ENCODE measurements at regions not wholly inside any gene's neighbourhood (a gene's known extent, or its start where the extent isn't known, plus 50 kb on each side); places are given as distances from the start of the nearest gene placed in this dataset.

DNA sequence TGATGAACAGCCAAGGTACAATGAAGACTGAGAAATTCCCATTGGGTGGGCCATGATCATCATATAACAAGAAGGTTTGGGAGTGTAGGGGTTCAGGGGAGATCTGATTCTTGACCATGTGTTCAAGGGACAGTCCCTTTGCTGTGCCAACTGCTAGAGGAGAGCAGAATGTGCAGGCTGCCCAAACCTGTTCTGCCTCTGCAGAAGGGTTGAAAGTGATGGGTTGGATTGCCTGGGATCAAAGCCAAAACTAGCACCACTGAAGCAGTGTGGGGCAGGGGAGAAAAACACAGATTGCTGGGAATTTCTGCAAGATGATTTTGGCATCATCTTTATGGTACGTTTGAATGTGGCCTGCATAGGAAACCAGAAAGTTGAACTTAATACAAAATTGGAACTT, 303.9 kb downstream of the OTUD1 start:
- intact Hi-C loops (cut with micrococcal nuclease; ENCODE audit: unreplicated experiment): no loop called here
- ATAC-seq (no peak), DNase-seq (ENCODE audit: low read depth, low spot score) (no peak)
- no peaks in the 10 kb centered on the region for H3K4me1 ChIP-seq (ENCODE audit: control insufficient read depth, insufficient read depth, low read length)
- no peaks in the 10 kb centered on the region for H3K27me3 ChIP-seq (ENCODE audit: control insufficient read depth, insufficient read depth, low read length)
- in situ Hi-C loops (cut with HindIII; ENCODE audit: low pct_unique_long_range_greater_than_20kb, low sequenced_read_pairs): no loop called here
- CTCF ChIA-PET: no interaction called here
- no peak for TF ChIP-seq TCF7L2 (IDR thresholded peaks at IDR 0.05; ENCODE audit: low read depth, low read length)
- TF ChIP-seq, protein P1, sequence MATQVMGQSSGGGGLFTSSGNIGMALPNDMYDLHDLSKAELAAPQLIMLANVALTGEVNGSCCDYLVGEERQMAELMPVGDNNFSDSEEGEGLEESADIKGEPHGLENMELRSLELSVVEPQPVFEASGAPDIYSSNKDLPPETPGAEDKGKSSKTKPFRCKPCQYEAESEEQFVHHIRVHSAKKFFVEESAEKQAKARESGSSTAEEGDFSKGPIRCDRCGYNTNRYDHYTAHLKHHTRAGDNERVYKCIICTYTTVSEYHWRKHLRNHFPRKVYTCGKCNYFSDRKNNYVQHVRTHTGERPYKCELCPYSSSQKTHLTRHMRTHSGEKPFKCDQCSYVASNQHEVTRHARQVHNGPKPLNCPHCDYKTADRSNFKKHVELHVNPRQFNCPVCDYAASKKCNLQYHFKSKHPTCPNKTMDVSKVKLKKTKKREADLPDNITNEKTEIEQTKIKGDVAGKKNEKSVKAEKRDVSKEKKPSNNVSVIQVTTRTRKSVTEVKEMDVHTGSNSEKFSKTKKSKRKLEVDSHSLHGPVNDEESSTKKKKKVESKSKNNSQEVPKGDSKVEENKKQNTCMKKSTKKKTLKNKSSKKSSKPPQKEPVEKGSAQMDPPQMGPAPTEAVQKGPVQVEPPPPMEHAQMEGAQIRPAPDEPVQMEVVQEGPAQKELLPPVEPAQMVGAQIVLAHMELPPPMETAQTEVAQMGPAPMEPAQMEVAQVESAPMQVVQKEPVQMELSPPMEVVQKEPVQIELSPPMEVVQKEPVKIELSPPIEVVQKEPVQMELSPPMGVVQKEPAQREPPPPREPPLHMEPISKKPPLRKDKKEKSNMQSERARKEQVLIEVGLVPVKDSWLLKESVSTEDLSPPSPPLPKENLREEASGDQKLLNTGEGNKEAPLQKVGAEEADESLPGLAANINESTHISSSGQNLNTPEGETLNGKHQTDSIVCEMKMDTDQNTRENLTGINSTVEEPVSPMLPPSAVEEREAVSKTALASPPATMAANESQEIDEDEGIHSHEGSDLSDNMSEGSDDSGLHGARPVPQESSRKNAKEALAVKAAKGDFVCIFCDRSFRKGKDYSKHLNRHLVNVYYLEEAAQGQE (IDR thresholded peaks at IDR 0.05; ENCODE audit: insufficient read depth in 1 of 2, low read depth in 2 of 2, low read length in 1 of 2): no peak
- TF ChIP-seq POLR2AphosphoS5 (IDR thresholded peaks at IDR 0.05; ENCODE audit: low read depth, low read length): no peak
- TF ChIP-seq, protein P2, sequence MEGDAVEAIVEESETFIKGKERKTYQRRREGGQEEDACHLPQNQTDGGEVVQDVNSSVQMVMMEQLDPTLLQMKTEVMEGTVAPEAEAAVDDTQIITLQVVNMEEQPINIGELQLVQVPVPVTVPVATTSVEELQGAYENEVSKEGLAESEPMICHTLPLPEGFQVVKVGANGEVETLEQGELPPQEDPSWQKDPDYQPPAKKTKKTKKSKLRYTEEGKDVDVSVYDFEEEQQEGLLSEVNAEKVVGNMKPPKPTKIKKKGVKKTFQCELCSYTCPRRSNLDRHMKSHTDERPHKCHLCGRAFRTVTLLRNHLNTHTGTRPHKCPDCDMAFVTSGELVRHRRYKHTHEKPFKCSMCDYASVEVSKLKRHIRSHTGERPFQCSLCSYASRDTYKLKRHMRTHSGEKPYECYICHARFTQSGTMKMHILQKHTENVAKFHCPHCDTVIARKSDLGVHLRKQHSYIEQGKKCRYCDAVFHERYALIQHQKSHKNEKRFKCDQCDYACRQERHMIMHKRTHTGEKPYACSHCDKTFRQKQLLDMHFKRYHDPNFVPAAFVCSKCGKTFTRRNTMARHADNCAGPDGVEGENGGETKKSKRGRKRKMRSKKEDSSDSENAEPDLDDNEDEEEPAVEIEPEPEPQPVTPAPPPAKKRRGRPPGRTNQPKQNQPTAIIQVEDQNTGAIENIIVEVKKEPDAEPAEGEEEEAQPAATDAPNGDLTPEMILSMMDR (IDR thresholded peaks at IDR 0.05): no peak
- TF ChIP-seq SIN3A (IDR thresholded peaks at IDR 0.05; ENCODE audit: borderline replicate concordance, insufficient read depth, low read depth, low read length): no peak
- H3K27ac ChIP-seq (ENCODE audit: low read length): no peak overlapping the region
- no peaks in the 10 kb centered on the region for H3K36me3 ChIP-seq (ENCODE audit: control insufficient read depth, insufficient read depth, low read length)
- BruUV-seq (replicated peaks): no TSS peak
- H3K4me3 ChIP-seq (ENCODE audit: low read depth in 2 of 2, low read length in 2 of 2): no peak overlapping the region
- no peaks in the 10 kb centered on the region for H3K9me3 ChIP-seq (ENCODE audit: control insufficient read depth, insufficient read depth, low read depth, low read length)
- POLR2A ChIA-PET: no interaction called here

DNA sequence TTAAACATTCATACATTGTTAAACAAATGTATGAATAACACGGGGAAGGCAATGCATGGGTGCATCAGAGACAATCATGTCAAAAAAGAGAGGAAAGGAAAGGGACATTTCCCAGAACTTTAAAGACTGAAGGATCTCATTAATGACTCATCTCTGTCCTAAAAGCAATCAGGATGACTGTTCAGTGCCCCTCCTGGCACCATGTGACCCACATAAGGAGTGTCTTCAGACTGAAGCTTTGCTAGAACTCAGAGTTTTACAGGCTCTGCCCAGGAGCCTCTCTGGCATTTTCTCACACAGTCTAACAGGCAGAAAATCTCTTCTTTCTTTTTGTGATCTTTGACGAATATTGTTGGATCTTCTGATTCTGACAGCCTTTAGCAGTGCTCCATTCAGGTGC, 315.3 kb downstream of the OTUD1 start:
- BruUV-seq (replicated peaks): no TSS peak

More for the DNA sequence above, 315.3 kb downstream of the OTUD1 start:
- TF ChIP-seq SIN3A (IDR thresholded peaks at IDR 0.05; ENCODE audit: borderline replicate concordance, insufficient read depth, low read depth, low read length) (no peak), TCF7L2 (IDR thresholded peaks at IDR 0.05; ENCODE audit: low read depth, low read length) (no peak), POLR2AphosphoS5 (IDR thresholded peaks at IDR 0.05; ENCODE audit: low read depth, low read length) (no peak)
- TF ChIP-seq, protein P1 (IDR thresholded peaks at IDR 0.05; ENCODE audit: insufficient read depth in 1 of 2, low read depth in 2 of 2, low read length in 1 of 2): no peak
- TF ChIP-seq, protein P2 (IDR thresholded peaks at IDR 0.05): no peak
- no peak overlapping the region for H3K27ac ChIP-seq (ENCODE audit: low read length)
- no peaks in the 10 kb centered on the region for H3K27me3 ChIP-seq (ENCODE audit: control insufficient read depth, insufficient read depth, low read length)
- POLR2A ChIA-PET: no interaction called here
- no peaks in the 10 kb centered on the region for H3K9me3 ChIP-seq (ENCODE audit: control insufficient read depth, insufficient read depth, low read depth, low read length)
- intact Hi-C loops (cut with micrococcal nuclease; ENCODE audit: unreplicated experiment): no loop called here
- H3K4me1 ChIP-seq (ENCODE audit: control insufficient read depth, insufficient read depth, low read length): no peaks in the 10 kb centered on the region
- in situ Hi-C loops (cut with HindIII; ENCODE audit: low pct_unique_long_range_greater_than_20kb, low sequenced_read_pairs): no loop called here
- CTCF ChIA-PET: no interaction called here
- ATAC-seq (no peak), DNase-seq (ENCODE audit: low read depth, low spot score) (no peak)
- H3K4me3 ChIP-seq (ENCODE audit: low read depth in 2 of 2, low read length in 2 of 2): no peak overlapping the region
- no peaks in the 10 kb centered on the region for H3K36me3 ChIP-seq (ENCODE audit: control insufficient read depth, insufficient read depth, low read length)
